ENCODE measurements at regions not wholly inside any gene's neighbourhood (a gene's known extent, or its start where the extent isn't known, plus 50 kb on each side); places are given as distances from the start of the nearest gene placed in this dataset.

GRCh38 chr5:3694819-3695218, 99.2 kb downstream of the IRX1 start:
- H3K9ac ChIP-seq (ENCODE audit: extremely low read depth, insufficient read length, low read length), result no peak overlapping the region
- no peak overlapping the region for H2BK120ac ChIP-seq (ENCODE audit: low read depth, low read length, poor library complexity, severe bottlenecking)
- H4K91ac ChIP-seq (ENCODE audit: insufficient read length, low read depth, low read length), result no peak overlapping the region
- no peak overlapping the region for H2AFZ ChIP-seq (ENCODE audit: low read length)
- no peak overlapping the region for H3K27ac ChIP-seq (ENCODE audit: insufficient read length, low read depth, low read length)
- no peak overlapping the region for H3T11ph ChIP-seq (ENCODE audit: low read length)
- no peaks in the 10 kb centered on the region for H3K79me1 ChIP-seq (ENCODE audit: insufficient read depth, low read depth, low read length, poor library complexity, severe bottlenecking)
- no peaks in the 10 kb centered on the region for H3K23me2 ChIP-seq (ENCODE audit: insufficient read length, low read depth, low read length, poor library complexity, severe bottlenecking)
- Mint-ChIP-seq H3K36me3 (ENCODE audit: insufficient read depth in 1 of 3, low read depth in 3 of 3) (peaks cover 0 to 8% (median 0%) of the 10 kb centered on the region in 3 experiments; a peak in 2 of 7 replicates), H3K4me1 (peaks cover 15 to 16% of the 10 kb centered on the region in 2 experiments), H3K27me3 (ENCODE audit: low read depth) (peaks cover 2% of the 10 kb centered on the region; the same call in 1 of the 2 replicates), H3K27ac (no peak overlapping the region), H3K9me3 (peaks cover 6 to 12% of the 10 kb centered on the region in 2 experiments), H3K4me3 (no peak overlapping the region)
- no peak overlapping the region for H4K8ac ChIP-seq (replicated peaks; ENCODE audit: insufficient read length, low read depth, low read length)
- H4K5ac ChIP-seq (ENCODE audit: insufficient read length, low read depth, low read length), result no peak overlapping the region
- no peak overlapping the region for H2BK20ac ChIP-seq (ENCODE audit: low read depth, low read length, poor library complexity, severe bottlenecking)
- no peaks in the 10 kb centered on the region for H3K9me3 ChIP-seq (ENCODE audit: control insufficient read depth, low read depth, low read length)
- no peaks in the 10 kb centered on the region for H3K27me3 ChIP-seq (ENCODE audit: insufficient read depth, low read length)
- peaks cover 4% of the 10 kb centered on the region for H4K20me1 ChIP-seq (ENCODE audit: control insufficient read depth, insufficient read depth, insufficient read length)
- no peak overlapping the region for H3K23ac ChIP-seq (ENCODE audit: insufficient read length, low read depth, low read length)
- no peak overlapping the region for H2BK5ac ChIP-seq (ENCODE audit: insufficient read length, low read length)
- H3K4me2 ChIP-seq (ENCODE audit: insufficient read depth, insufficient read length, low read length), result no peak overlapping the region
- H3K56ac ChIP-seq (ENCODE audit: insufficient read length, low read depth, low read length), result no peak overlapping the region
- TF ChIP-seq CTCF (conservative IDR thresholded peaks at IDR 0.05), result no peak
- no peak overlapping the region for H2BK12ac ChIP-seq (ENCODE audit: insufficient read length, low read depth, low read length)
- H3K14ac ChIP-seq (ENCODE audit: insufficient read depth, low read length), result no peak overlapping the region
- no peak overlapping the region for H2BK15ac ChIP-seq (ENCODE audit: low read depth, low read length)
- H3K4me1 ChIP-seq (ENCODE audit: insufficient read depth, low read length), result no peaks in the 10 kb centered on the region; the same call in 1 of the 2 replicates
- no peak overlapping the region for H2AK5ac ChIP-seq (ENCODE audit: insufficient read length, low read length)
- H3K79me2 ChIP-seq (ENCODE audit: insufficient read depth, low read length), result no peaks in the 10 kb centered on the region
- H3K18ac ChIP-seq (ENCODE audit: insufficient read length, low read depth, low read length), result no peak overlapping the region
- H3K4ac ChIP-seq (ENCODE audit: low read depth, low read length), result no peak overlapping the region
- no peak for DNase-seq
- no CpG with 5 or more reads among the region's 5 CpGs for WGBS (ENCODE audit: extremely low coverage, insufficient read length, low lambda C conversion rate)

All from H9 (cell line).